Ishikawa (cell line): ENCODE measurements at regions not wholly inside any gene's neighbourhood (a gene's known extent, or its start where the extent isn't known, plus 50 kb on each side); places are given as distances from the start of the nearest gene placed in this dataset.

Experiments
- CEBPB ChIP-seq: IDR thresholded peaks from 2 replicates; pipeline ENCODE4 v1.6.1; 2012
- EP300 ChIP-seq: IDR thresholded peaks from 2 replicates; pipeline ENCODE4 v1.6.1; 2012; ENCODE audit warnings: borderline replicate concordance
- FOXM1 ChIP-seq: IDR thresholded peaks from 2 replicates; pipeline ENCODE4 v1.6.1; 2012; ENCODE audit warnings: low read depth, borderline replicate concordance
- MAX ChIP-seq: IDR thresholded peaks from 2 replicates; pipeline ENCODE4 v1.6.1; 2012
- NFIC ChIP-seq: IDR thresholded peaks from 2 replicates; pipeline ENCODE4 v1.6.1; 2012
- RAD21 ChIP-seq: IDR thresholded peaks from 2 replicates; pipeline ENCODE4 v1.6.1; 2012; ENCODE audit warnings: low read depth
- TAF1 ChIP-seq: IDR thresholded peaks from 2 replicates; pipeline ENCODE4 v1.6.1; 2012; ENCODE audit warnings: low read depth, mild to moderate bottlenecking
- TCF12 ChIP-seq: IDR thresholded peaks from 2 replicates; pipeline ENCODE4 v1.6.1; 2012; ENCODE audit warnings: low read depth

GRCh38 chr18:55983433-55983832 is 395.4 kb upstream of the TCF4 start:
- TF ChIP-seq MAX (no peak), TAF1 (no peak), RAD21 (no peak), FOXM1 (no peak), CEBPB (no peak), NFIC (no peak), TCF12 (no peak), EP300 (no peak)
